ENCODE measurements at regions not wholly inside any gene's neighbourhood (a gene's known extent, or its start where the extent isn't known, plus 50 kb on each side); places are given as distances from the start of the nearest gene placed in this dataset.
"Not testable (repeated sequence)": the region's sequence is repeated elsewhere in the genome, so short reads cannot be mapped to it uniquely, and the experiment has no call there.

- H3K27ac ChIP-seq (ENCODE audit: low read depth, low read length); DNase-seq (ENCODE audit: low read depth in 4 of 6, low spot score in 6 of 6); H3K4me1 ChIP-seq (ENCODE audit: control insufficient read depth, insufficient read depth, low read length); H3K4me3 ChIP-seq (ENCODE audit: low read depth, low read length); H3K9me3 ChIP-seq (ENCODE audit: control insufficient read depth, insufficient read depth, low read length); H3K36me3 ChIP-seq (ENCODE audit: control insufficient read depth, insufficient read depth, low read length); H3K27me3 ChIP-seq (ENCODE audit: control insufficient read depth, insufficient read depth, low read length): not testable (repeated sequence)
- WGBS (ENCODE audit: insufficient coverage) = 98% methylated on average over 17 of the region's 21 CpGs
Measured at GRCh38 chr11:67817558-67817957, 143.1 kb upstream of the ALDH3B2 start.

- peaks cover 12% of the 10 kb centered on the region for H3K4me1 ChIP-seq (ENCODE audit: control insufficient read depth, insufficient read depth, low read length)
- DNase-seq (ENCODE audit: low read depth in 4 of 6, low spot score in 6 of 6); H3K27me3 ChIP-seq (ENCODE audit: control insufficient read depth, insufficient read depth, low read length); H3K27ac ChIP-seq (ENCODE audit: low read depth, low read length); H3K36me3 ChIP-seq (ENCODE audit: control insufficient read depth, insufficient read depth, low read length); H3K9me3 ChIP-seq (ENCODE audit: control insufficient read depth, insufficient read depth, low read length); H3K4me3 ChIP-seq (ENCODE audit: low read depth, low read length): not testable (repeated sequence)
- 100% methylated on average over 1 of the region's 2 CpGs for WGBS (ENCODE audit: insufficient coverage)
Measured at GRCh38 chr11:67809301-67809700, 134.9 kb upstream of the ALDH3B2 start.

GRCh38 chr11:67807896-67808295 is 133.5 kb upstream of the ALDH3B2 start:
- not testable (repeated sequence) for H3K4me3 ChIP-seq (ENCODE audit: low read depth, low read length); DNase-seq (ENCODE audit: low read depth in 4 of 6, low spot score in 6 of 6); H3K27me3 ChIP-seq (ENCODE audit: control insufficient read depth, insufficient read depth, low read length); H3K9me3 ChIP-seq (ENCODE audit: control insufficient read depth, insufficient read depth, low read length); H3K27ac ChIP-seq (ENCODE audit: low read depth, low read length); H3K36me3 ChIP-seq (ENCODE audit: control insufficient read depth, insufficient read depth, low read length)
- peaks cover 12% of the 10 kb centered on the region for H3K4me1 ChIP-seq (ENCODE audit: control insufficient read depth, insufficient read depth, low read length)
- WGBS (ENCODE audit: insufficient coverage) = over 99% methylated on average over 8 of the region's 14 CpGs

GRCh38 chr11:67806728-67807235 is 132.4 kb upstream of the ALDH3B2 start:
- not testable (repeated sequence) for H3K27ac ChIP-seq (ENCODE audit: low read depth, low read length)

GRCh38 chr11:67806183-67806582 is 131.8 kb upstream of the ALDH3B2 start:
- not testable (repeated sequence) for H3K27ac ChIP-seq (ENCODE audit: low read depth, low read length); H3K9me3 ChIP-seq (ENCODE audit: control insufficient read depth, insufficient read depth, low read length); H3K36me3 ChIP-seq (ENCODE audit: control insufficient read depth, insufficient read depth, low read length); H3K27me3 ChIP-seq (ENCODE audit: control insufficient read depth, insufficient read depth, low read length)
- DNase-seq (ENCODE audit: low read depth in 4 of 6, low spot score in 6 of 6) = peak in 2 of 6 donors; percentile 45 to 64
- peak overlapping the region; percentile 56 for H3K4me3 ChIP-seq (ENCODE audit: low read depth, low read length)
- peaks cover 12% of the 10 kb centered on the region for H3K4me1 ChIP-seq (ENCODE audit: control insufficient read depth, insufficient read depth, low read length)
- 0% methylated on average over 18 of the region's 26 CpGs for whole genome bisulfite sequencing (ENCODE audit: insufficient coverage)

More at GRCh38 chr11:67806728-67807235, 132.4 kb upstream of the ALDH3B2 start:
- Histone ChIP-seq H3K4me1 (ENCODE audit: control insufficient read depth, insufficient read depth, low read length) (peaks cover 12% of the 10 kb centered on the region), H3K4me3 (ENCODE audit: low read depth, low read length) (peak overlapping the region; percentile 56)
- DNase-seq (ENCODE audit: low read depth in 4 of 6, low spot score in 6 of 6) = peak in 1 of 6 donors; percentile 22
- not testable (repeated sequence) for H3K27me3 ChIP-seq (ENCODE audit: control insufficient read depth, insufficient read depth, low read length); H3K9me3 ChIP-seq (ENCODE audit: control insufficient read depth, insufficient read depth, low read length); H3K36me3 ChIP-seq (ENCODE audit: control insufficient read depth, insufficient read depth, low read length)
- WGBS (ENCODE audit: insufficient coverage) = no CpG with 5 or more reads among the region's 8 CpGs

- H3K36me3 ChIP-seq (ENCODE audit: control insufficient read depth, insufficient read depth, low read length); H3K9me3 ChIP-seq (ENCODE audit: control insufficient read depth, insufficient read depth, low read length); H3K27me3 ChIP-seq (ENCODE audit: control insufficient read depth, insufficient read depth, low read length): not testable (repeated sequence)
- peak overlapping the region; percentile 84 for H3K27ac ChIP-seq (ENCODE audit: low read depth, low read length)
- peak overlapping the region; percentile 57 for H3K4me3 ChIP-seq (ENCODE audit: low read depth, low read length)
- peaks cover 12% of the 10 kb centered on the region for H3K4me1 ChIP-seq (ENCODE audit: control insufficient read depth, insufficient read depth, low read length)
- WGBS (ENCODE audit: insufficient coverage) = under 1% methylated on average over 50 of the region's 66 CpGs
- DNase-seq (ENCODE audit: low read depth in 4 of 6, low spot score in 6 of 6) = peak; percentile 80 to 98 (median 86)
Measured at GRCh38 chr11:67805253-67806126, 131.1 kb upstream of the ALDH3B2 start.

- WGBS (ENCODE audit: insufficient coverage) = under 1% methylated on average over 41 of the region's 47 CpGs
- H3K27ac ChIP-seq (ENCODE audit: low read depth, low read length); H3K27me3 ChIP-seq (ENCODE audit: control insufficient read depth, insufficient read depth, low read length); H3K9me3 ChIP-seq (ENCODE audit: control insufficient read depth, insufficient read depth, low read length); H3K36me3 ChIP-seq (ENCODE audit: control insufficient read depth, insufficient read depth, low read length): not testable (repeated sequence)
- Histone ChIP-seq H3K4me1 (ENCODE audit: control insufficient read depth, insufficient read depth, low read length) (peaks cover 12% of the 10 kb centered on the region), H3K4me3 (ENCODE audit: low read depth, low read length) (peak overlapping the region; percentile 57)
- peak in 2 of 6 donors; percentile 20 to 27 for DNase-seq (ENCODE audit: low read depth in 4 of 6, low spot score in 6 of 6)
Measured at GRCh38 chr11:67804435-67805252, 130.2 kb upstream of the ALDH3B2 start.

GRCh38 chr11:67803519-67803918 is 129.1 kb upstream of the ALDH3B2 start:
- not testable (repeated sequence) for H3K27me3 ChIP-seq (ENCODE audit: control insufficient read depth, insufficient read depth, low read length); H3K9me3 ChIP-seq (ENCODE audit: control insufficient read depth, insufficient read depth, low read length); H3K36me3 ChIP-seq (ENCODE audit: control insufficient read depth, insufficient read depth, low read length); H3K4me3 ChIP-seq (ENCODE audit: low read depth, low read length); H3K27ac ChIP-seq (ENCODE audit: low read depth, low read length); DNase-seq (ENCODE audit: low read depth in 4 of 6, low spot score in 6 of 6)
- 73% methylated on average over 4 of the region's 4 CpGs for WGBS (ENCODE audit: insufficient coverage)
- peaks cover 12% of the 10 kb centered on the region for H3K4me1 ChIP-seq (ENCODE audit: control insufficient read depth, insufficient read depth, low read length)

GRCh38 chr11:67803055-67803454 is 128.6 kb upstream of the ALDH3B2 start:
- 66% methylated on average over 7 of the region's 7 CpGs for WGBS (ENCODE audit: insufficient coverage)
- H3K27ac ChIP-seq (ENCODE audit: low read depth, low read length); H3K4me3 ChIP-seq (ENCODE audit: low read depth, low read length); H3K36me3 ChIP-seq (ENCODE audit: control insufficient read depth, insufficient read depth, low read length); H3K27me3 ChIP-seq (ENCODE audit: control insufficient read depth, insufficient read depth, low read length); H3K9me3 ChIP-seq (ENCODE audit: control insufficient read depth, insufficient read depth, low read length): not testable (repeated sequence)
- peaks cover 12% of the 10 kb centered on the region for H3K4me1 ChIP-seq (ENCODE audit: control insufficient read depth, insufficient read depth, low read length)
- DNase-seq (ENCODE audit: low read depth in 4 of 6, low spot score in 6 of 6) = peak in 1 of 6 donors; percentile 74

Data from spinal cord (tissue), 9 donors.